Activated CD4-positive, alpha-beta T cell treated with anti-CD3 and anti-CD28 coated beads, Interleukin-10, Interleukin-2, amounts not matched to agents 100 ng/mL and 50 ng/mL, durations not matched to agents 16 hours and 8 hours (primary cell): ENCODE measurements at regions not wholly inside any gene's neighbourhood (a gene's known extent, or its start where the extent isn't known, plus 50 kb on each side); places are given as distances from the start of the nearest gene placed in this dataset.
"Not testable (repeated sequence)": the region's sequence is repeated elsewhere in the genome, so short reads cannot be mapped to it uniquely, and the experiment has no call there.

ENCODE experiments used
- DNase-seq: peaks from one replicate; pipeline ENCODE4 v3.0.0-alpha.2; 2020

GRCh38 chr16:32120372-32120771 is 132.7 kb upstream of the TP53TG3D start:
- DNase-seq, result not testable (repeated sequence)

GRCh38 chr16:32120779-32121178 is 132.3 kb upstream of the TP53TG3D start:
- DNase-seq, result not testable (repeated sequence)

GRCh38 chr16:32121273-32121900 is 131.7 kb upstream of the TP53TG3D start:
- not testable (repeated sequence) for DNase-seq

GRCh38 chr16:32152434-32152833 is 100.7 kb upstream of the TP53TG3D start:
- not testable (repeated sequence) for DNase-seq

- not testable (repeated sequence) for DNase-seq
Observed at GRCh38 chr16:32187918-32188669, 65.0 kb upstream of the TP53TG3D start.

GRCh38 chr16:32202585-32202984 is 50.5 kb upstream of the TP53TG3D start:
- not testable (repeated sequence) for DNase-seq
